Prostate gland (tissue), 2 donors: ENCODE measurements at regions not wholly inside any gene's neighbourhood (a gene's known extent, or its start where the extent isn't known, plus 50 kb on each side); places are given as distances from the start of the nearest gene placed in this dataset.

Source experiments
- DNase-seq: peaks from one replicate; pipeline ENCODE4 v3.0.0-alpha.2; 2019; ENCODE audit warnings: low spot score
- H3K27ac ChIP-seq, 2 donors: fragments of 200-600 bp; sonication (generic); 2 replicates each; pipeline ENCODE4 v1.5.1; 2017 to 2019
- H3K27me3 ChIP-seq: fragments of 200-600 bp; sonication (generic); replicated peaks from 2 replicates; pipeline ENCODE4 v1.5.1; 2019; ENCODE audit not compliant: insufficient read depth
- H3K36me3 ChIP-seq, 2 donors: fragments of 200-600 bp; sonication (generic); 1 replicate in 1 of 2; 2 replicates in 1 of 2; pipeline versions ENCODE4 v1.5.1 to v1.8.1; 2017 to 2019
- H3K4me1 ChIP-seq: fragments of 200-600 bp; sonication (generic); replicated peaks from 2 replicates; pipeline ENCODE4 v1.5.1; 2019
- H3K4me3 ChIP-seq, 2 donors: fragments of 200-600 bp; sonication (generic); 2 replicates each; pipeline ENCODE4 v1.5.1; 2017 to 2019
- H3K9me3 ChIP-seq: fragments of 200-600 bp; sonication (generic); 2 replicates; pipeline ENCODE4 v1.5.1; 2017
- POLR2A ChIP-seq: fragments of 450-650 bp; IDR thresholded peaks from one replicate; pipeline ENCODE4 v1.6.1; 2016; ENCODE audit warnings: antibody characterized with exemption, mild to moderate bottlenecking
- POLR2AphosphoS5 ChIP-seq: sonication (generic); formaldehyde crosslinking; IDR thresholded peaks from one replicate; pipeline ENCODE4 v1.6.1; 2017; ENCODE audit warnings: antibody characterized with exemption
- WGBS: methylation state at CpG from one replicate; pipeline ENCODE4 v1.1.5; 2018; 5-methylcytosine and 5-hydroxymethylcytosine counted together
- intact Hi-C: fragments of 100-400 bp; cut with DNase I; formaldehyde crosslinking; loops from one replicate; pipeline ENCODE4 v1.14.2; 2022
- TF ChIP-seq, protein P1 (sequence below), 4 experiments: fragments of 200-600 bp in 2 of 4; fragments of 450-650 bp in 2 of 4; sonication (generic) in 2 of 4; IDR thresholded peaks; 1 replicate in 3 of 4; 2 replicates in 1 of 4; pipeline ENCODE4 v1.5.1; 2016 to 2019; ENCODE audit warnings: antibody characterized with exemption in 4 of 4, mild to moderate bottlenecking in 2 of 4, moderate library complexity in 2 of 4

DNA sequence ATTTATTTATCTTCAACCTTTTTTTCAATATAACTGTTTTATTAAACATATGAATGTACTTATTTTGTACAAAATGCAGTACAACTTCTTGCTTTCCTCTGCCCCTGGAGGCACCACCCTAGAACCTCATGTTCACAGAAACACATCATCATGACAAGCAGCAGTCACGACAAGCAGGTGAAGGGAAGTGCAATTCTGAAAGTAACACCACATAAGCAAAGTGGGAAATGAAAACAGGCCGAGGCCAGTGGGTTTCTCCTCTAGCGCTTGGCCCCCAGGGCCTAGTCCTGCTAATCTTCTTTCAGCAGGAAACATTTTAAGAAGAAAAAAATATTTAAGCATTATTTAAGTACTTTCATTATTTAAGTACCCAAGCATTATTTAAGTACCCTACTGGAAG, 598.1 kb downstream of the SH2D4B start:
- Histone ChIP-seq H3K27ac (no peak overlapping the region), H3K27me3 (no peaks in the 10 kb centered on the region), H3K4me3 (no peak overlapping the region), H3K9me3 (no peaks in the 10 kb centered on the region), H3K4me1 (no peaks in the 10 kb centered on the region), H3K36me3 (no peaks in the 10 kb centered on the region)
- TF ChIP-seq POLR2AphosphoS5 (no peak), POLR2A (no peak)
- TF ChIP-seq, protein P1, sequence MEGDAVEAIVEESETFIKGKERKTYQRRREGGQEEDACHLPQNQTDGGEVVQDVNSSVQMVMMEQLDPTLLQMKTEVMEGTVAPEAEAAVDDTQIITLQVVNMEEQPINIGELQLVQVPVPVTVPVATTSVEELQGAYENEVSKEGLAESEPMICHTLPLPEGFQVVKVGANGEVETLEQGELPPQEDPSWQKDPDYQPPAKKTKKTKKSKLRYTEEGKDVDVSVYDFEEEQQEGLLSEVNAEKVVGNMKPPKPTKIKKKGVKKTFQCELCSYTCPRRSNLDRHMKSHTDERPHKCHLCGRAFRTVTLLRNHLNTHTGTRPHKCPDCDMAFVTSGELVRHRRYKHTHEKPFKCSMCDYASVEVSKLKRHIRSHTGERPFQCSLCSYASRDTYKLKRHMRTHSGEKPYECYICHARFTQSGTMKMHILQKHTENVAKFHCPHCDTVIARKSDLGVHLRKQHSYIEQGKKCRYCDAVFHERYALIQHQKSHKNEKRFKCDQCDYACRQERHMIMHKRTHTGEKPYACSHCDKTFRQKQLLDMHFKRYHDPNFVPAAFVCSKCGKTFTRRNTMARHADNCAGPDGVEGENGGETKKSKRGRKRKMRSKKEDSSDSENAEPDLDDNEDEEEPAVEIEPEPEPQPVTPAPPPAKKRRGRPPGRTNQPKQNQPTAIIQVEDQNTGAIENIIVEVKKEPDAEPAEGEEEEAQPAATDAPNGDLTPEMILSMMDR (IDR thresholded peaks at IDR 0.05): no peak
- no peak for DNase-seq
- 61% methylated on average over 3 of the region's 3 CpGs for WGBS
- intact Hi-C loops: no loop called here

DNA sequence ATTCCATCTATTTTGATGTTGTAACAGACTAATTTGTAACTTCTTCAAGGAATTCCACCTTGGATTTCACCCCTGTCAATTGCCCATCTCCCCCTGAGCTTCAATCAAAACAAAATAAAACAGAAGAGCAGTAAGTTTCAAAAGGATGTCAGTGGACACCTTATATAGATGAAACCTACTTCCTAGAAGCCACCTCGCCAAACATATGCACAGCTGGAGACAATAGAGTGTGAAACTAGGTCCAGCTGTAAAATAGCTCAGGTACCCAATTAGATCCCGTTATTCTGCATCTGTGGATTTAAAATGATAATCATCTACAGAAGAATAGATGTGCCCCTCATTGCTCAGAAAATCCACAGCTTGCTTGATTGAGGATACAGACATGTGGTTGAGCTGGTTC, 598.6 kb downstream of the SH2D4B start:
- H3K27ac ChIP-seq: no peak overlapping the region
- DNase-seq: no peak
- no peaks in the 10 kb centered on the region for H3K36me3 ChIP-seq
- intact Hi-C loops: no loop called here
- no peaks in the 10 kb centered on the region for H3K9me3 ChIP-seq
- no peaks in the 10 kb centered on the region for H3K27me3 ChIP-seq
- no peak for TF ChIP-seq POLR2AphosphoS5
- TF ChIP-seq, protein P1 (IDR thresholded peaks at IDR 0.05): no peak
- TF ChIP-seq POLR2A: no peak
- H3K4me3 ChIP-seq: no peak overlapping the region
- no peaks in the 10 kb centered on the region for H3K4me1 ChIP-seq
- 62% methylated on average over 2 of the region's 2 CpGs for WGBS

DNA sequence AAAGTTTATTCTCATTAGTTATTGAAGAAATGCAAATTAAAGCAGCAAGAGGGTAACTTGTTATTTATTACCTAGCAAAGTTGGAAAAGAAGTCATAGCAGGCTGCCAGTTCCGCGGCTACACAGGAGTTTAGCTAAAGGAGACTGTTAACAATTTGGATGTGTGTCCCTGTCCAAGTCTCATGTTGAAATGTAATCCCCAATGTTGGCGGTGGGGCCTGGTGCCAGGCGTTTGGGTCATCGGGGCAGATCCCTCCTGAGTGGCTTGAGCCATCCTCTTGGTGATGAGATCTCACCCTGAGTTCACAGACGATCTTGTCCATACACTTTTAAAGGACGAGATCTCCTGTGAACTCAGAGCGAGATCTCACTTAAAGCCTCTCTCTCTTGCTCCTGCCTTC, 608.3 kb downstream of the SH2D4B start:
- H3K9me3 ChIP-seq: no peaks in the 10 kb centered on the region
- H3K4me3 ChIP-seq: no peak overlapping the region
- intact Hi-C loops: no loop called here
- no peaks in the 10 kb centered on the region for H3K4me1 ChIP-seq
- no peak for DNase-seq
- H3K36me3 ChIP-seq: no peaks in the 10 kb centered on the region
- no peak for TF ChIP-seq POLR2A
- TF ChIP-seq, protein P1 (IDR thresholded peaks at IDR 0.05): no peak
- TF ChIP-seq POLR2AphosphoS5: no peak
- H3K27ac ChIP-seq: no peak overlapping the region
- H3K27me3 ChIP-seq: no peaks in the 10 kb centered on the region
- 88% methylated on average over 8 of the region's 8 CpGs for WGBS

DNA sequence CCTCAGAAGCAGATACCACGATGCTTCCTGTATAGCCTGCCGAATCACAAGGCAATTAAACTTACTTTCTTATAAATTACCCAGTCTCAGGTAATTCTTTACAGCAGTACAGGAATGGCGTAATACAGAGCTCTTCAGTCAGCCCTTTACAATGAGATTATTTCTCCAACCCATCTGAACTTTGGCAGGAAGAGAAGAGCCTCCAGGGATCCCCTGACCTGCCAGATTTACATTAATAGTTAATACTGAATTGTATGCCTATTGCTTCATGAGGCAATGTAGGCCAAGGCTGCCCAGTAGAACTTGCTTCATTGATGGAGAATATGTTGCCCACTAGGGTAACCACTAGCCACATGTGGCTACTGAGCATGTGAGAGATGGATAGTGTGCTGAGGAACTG, 608.7 kb downstream of the SH2D4B start:
- H3K36me3 ChIP-seq: no peaks in the 10 kb centered on the region
- TF ChIP-seq, protein P1 (IDR thresholded peaks at IDR 0.05): no peak
- TF ChIP-seq POLR2AphosphoS5 (no peak), POLR2A (no peak)
- H3K4me1 ChIP-seq: no peaks in the 10 kb centered on the region
- WGBS: 81% methylated on average over 3 of the region's 3 CpGs
- intact Hi-C loops: no loop called here
- DNase-seq: no peak
- H3K27ac ChIP-seq: no peak overlapping the region
- H3K27me3 ChIP-seq: no peaks in the 10 kb centered on the region
- H3K4me3 ChIP-seq: no peak overlapping the region
- no peaks in the 10 kb centered on the region for H3K9me3 ChIP-seq

DNA sequence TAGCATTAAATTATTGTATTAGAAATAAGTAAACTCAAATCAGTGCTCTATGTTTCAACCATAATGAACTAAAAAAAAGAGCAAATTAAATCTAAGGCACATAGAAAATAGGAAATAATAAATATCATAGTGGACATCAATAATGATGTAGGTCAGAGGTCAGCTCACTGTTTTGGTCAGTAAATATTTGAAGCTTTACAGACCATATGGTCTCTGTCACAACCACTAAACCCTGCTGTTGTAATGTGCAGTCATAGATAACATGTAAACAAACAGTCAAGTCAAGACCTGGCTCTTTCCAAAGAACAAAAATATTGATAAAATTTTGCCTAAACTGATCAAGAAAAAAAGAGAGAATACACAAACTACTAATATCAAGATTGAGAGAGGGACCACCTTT, 615.0 kb downstream of the SH2D4B start:
- Histone ChIP-seq H3K36me3 (no peaks in the 10 kb centered on the region), H3K27ac (no peak overlapping the region), H3K27me3 (no peaks in the 10 kb centered on the region), H3K4me3 (no peak overlapping the region), H3K4me1 (no peaks in the 10 kb centered on the region), H3K9me3 (no peaks in the 10 kb centered on the region)
- TF ChIP-seq POLR2A (no peak), POLR2AphosphoS5 (no peak)
- TF ChIP-seq, protein P1 (IDR thresholded peaks at IDR 0.05): no peak
- intact Hi-C loops: no loop called here
- no peak for DNase-seq
